Loucy (cell line): ENCODE measurements at regions not wholly inside any gene's neighbourhood (a gene's known extent, or its start where the extent isn't known, plus 50 kb on each side); places are given as distances from the start of the nearest gene placed in this dataset.

ENCODE experiments used
- EZH2phosphoT487 ChIP-seq: fragments of 200-600 bp; IDR thresholded peaks from 2 replicates; pipeline ENCODE4 v1.6.1; 2018; ENCODE audit warnings: antibody characterized with exemption, mild to moderate bottlenecking, moderate library complexity, borderline replicate concordance
- TF ChIP-seq, protein P1 (sequence below): fragments of 200-600 bp; sonication (generic); conservative IDR thresholded peaks from 2 replicates; pipeline ENCODE4 v1.5.1; 2014; ENCODE audit warnings: mild to moderate bottlenecking, antibody characterized with exemption, low read length

DNA sequence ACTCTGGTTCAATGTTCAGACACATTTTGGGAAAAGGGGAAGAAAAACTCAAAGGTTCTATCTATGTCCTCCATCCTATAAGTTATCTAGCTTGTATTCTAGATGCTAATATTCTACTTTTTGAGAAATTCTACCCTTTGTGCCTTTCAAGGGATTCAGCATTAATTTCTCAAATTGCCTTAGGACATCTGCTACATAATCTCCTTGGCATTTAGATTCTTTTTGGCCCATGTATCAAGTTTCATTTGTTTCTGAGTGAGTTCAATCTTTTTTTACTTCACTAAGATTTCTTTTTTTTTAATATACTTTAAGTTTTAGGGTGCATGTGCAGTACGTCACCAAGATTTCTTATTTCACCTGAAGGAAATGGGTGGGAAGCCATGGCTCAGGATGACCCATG is 232.7 kb upstream of the TENT5A start:
- TF ChIP-seq, protein P1, sequence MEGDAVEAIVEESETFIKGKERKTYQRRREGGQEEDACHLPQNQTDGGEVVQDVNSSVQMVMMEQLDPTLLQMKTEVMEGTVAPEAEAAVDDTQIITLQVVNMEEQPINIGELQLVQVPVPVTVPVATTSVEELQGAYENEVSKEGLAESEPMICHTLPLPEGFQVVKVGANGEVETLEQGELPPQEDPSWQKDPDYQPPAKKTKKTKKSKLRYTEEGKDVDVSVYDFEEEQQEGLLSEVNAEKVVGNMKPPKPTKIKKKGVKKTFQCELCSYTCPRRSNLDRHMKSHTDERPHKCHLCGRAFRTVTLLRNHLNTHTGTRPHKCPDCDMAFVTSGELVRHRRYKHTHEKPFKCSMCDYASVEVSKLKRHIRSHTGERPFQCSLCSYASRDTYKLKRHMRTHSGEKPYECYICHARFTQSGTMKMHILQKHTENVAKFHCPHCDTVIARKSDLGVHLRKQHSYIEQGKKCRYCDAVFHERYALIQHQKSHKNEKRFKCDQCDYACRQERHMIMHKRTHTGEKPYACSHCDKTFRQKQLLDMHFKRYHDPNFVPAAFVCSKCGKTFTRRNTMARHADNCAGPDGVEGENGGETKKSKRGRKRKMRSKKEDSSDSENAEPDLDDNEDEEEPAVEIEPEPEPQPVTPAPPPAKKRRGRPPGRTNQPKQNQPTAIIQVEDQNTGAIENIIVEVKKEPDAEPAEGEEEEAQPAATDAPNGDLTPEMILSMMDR: no peak
- no peak for TF ChIP-seq EZH2phosphoT487
